H9 (cell line): ENCODE measurements at regions not wholly inside any gene's neighbourhood (a gene's known extent, or its start where the extent isn't known, plus 50 kb on each side); places are given as distances from the start of the nearest gene placed in this dataset.
"Not testable (repeated sequence)": the region's sequence is repeated elsewhere in the genome, so short reads cannot be mapped to it uniquely, and the experiment has no call there.

Experiments used
- DNase-seq: peaks from one replicate; pipeline ENCODE4 v3.0.0-alpha.2; 2017
- H2AFZ ChIP-seq: one replicate; pipeline ENCODE4 v1.6.1; 2013; ENCODE audit warnings: mild to moderate bottlenecking, low read length, control low read depth, moderate library complexity
- H2AK5ac ChIP-seq: 2 replicates; pipeline ENCODE4 v1.6.1; 2013; ENCODE audit warnings: low read length, control low read depth, mixed read lengths; ENCODE audit not compliant: insufficient read length
- H2BK120ac ChIP-seq: one replicate; pipeline ENCODE4 v1.6.1; 2013; ENCODE audit warnings: low read depth, mild to moderate bottlenecking, low read length, control low read depth, inconsistent platforms; ENCODE audit not compliant: poor library complexity, severe bottlenecking
- H2BK12ac ChIP-seq: 2 replicates; pipeline ENCODE4 v1.6.1; 2013; ENCODE audit warnings: low read length, control low read depth, mixed read lengths, low read depth; ENCODE audit not compliant: insufficient read length
- H2BK15ac ChIP-seq: 2 replicates; pipeline ENCODE4 v1.6.1; 2013; ENCODE audit warnings: low read depth, low read length, control low read depth
- H2BK20ac ChIP-seq: one replicate; pipeline ENCODE4 v1.6.1; 2013; ENCODE audit warnings: low read depth, mild to moderate bottlenecking, low read length, control low read depth, inconsistent platforms; ENCODE audit not compliant: poor library complexity, severe bottlenecking
- H2BK5ac ChIP-seq: 2 replicates; pipeline ENCODE4 v1.6.1; 2013; ENCODE audit warnings: low read length, control low read depth, mixed read lengths; ENCODE audit not compliant: insufficient read length
- H3K14ac ChIP-seq: 2 replicates; pipeline ENCODE4 v1.6.1; 2013; ENCODE audit warnings: low read length, control low read depth; ENCODE audit not compliant: insufficient read depth
- H3K18ac ChIP-seq: 2 replicates; pipeline ENCODE4 v1.6.1; 2013; ENCODE audit warnings: low read depth, mild to moderate bottlenecking, mixed read lengths, low read length, control low read depth; ENCODE audit not compliant: insufficient read length
- H3K23ac ChIP-seq: 2 replicates; pipeline ENCODE4 v1.6.1; 2013; ENCODE audit warnings: low read length, control low read depth, mixed read lengths, low read depth; ENCODE audit not compliant: insufficient read length
- H3K23me2 ChIP-seq: 2 replicates; pipeline ENCODE4 v1.6.1; 2013; ENCODE audit warnings: low read depth, mild to moderate bottlenecking, mixed read lengths, low read length, control low read depth; ENCODE audit not compliant: insufficient read length, poor library complexity, severe bottlenecking
- H3K27ac ChIP-seq: 2 replicates; pipeline ENCODE4 v1.5.1; 2013; ENCODE audit warnings: low read length, control low read depth, mixed read lengths, low read depth; ENCODE audit not compliant: insufficient read length
- H3K27me3 ChIP-seq: 2 replicates; pipeline ENCODE4 v1.6.1; 2013; ENCODE audit warnings: low read length, control low read depth, inconsistent platforms; ENCODE audit not compliant: insufficient read depth
- H3K4ac ChIP-seq: 2 replicates; pipeline ENCODE4 v1.6.1; 2013; ENCODE audit warnings: low read depth, mild to moderate bottlenecking, control low read depth, inconsistent platforms, low read length, moderate library complexity
- H3K4me1 ChIP-seq: 2 replicates; pipeline ENCODE4 v1.6.1; 2013; ENCODE audit warnings: low read length, control low read depth, inconsistent platforms; ENCODE audit not compliant: insufficient read depth
- H3K4me2 ChIP-seq: 2 replicates; pipeline ENCODE4 v1.6.1; 2013; ENCODE audit warnings: low read length, control low read depth, mixed read lengths; ENCODE audit not compliant: insufficient read length, insufficient read depth
- H3K56ac ChIP-seq: 2 replicates; pipeline ENCODE4 v1.6.1; 2013; ENCODE audit warnings: low read depth, mild to moderate bottlenecking, mixed read lengths, low read length, control low read depth; ENCODE audit not compliant: insufficient read length
- H3K79me1 ChIP-seq: 2 replicates; pipeline ENCODE4 v1.6.1; 2013; ENCODE audit warnings: low read depth, mild to moderate bottlenecking, moderate library complexity, low read length, control low read depth, inconsistent platforms; ENCODE audit not compliant: insufficient read depth, poor library complexity, severe bottlenecking
- H3K79me2 ChIP-seq: 2 replicates; pipeline ENCODE4 v1.6.1; 2013; ENCODE audit warnings: low read length, control low read depth, inconsistent platforms; ENCODE audit not compliant: insufficient read depth
- H3K9ac ChIP-seq: 2 replicates; pipeline ENCODE4 v1.6.1; 2013; ENCODE audit warnings: low read length, control low read depth, mixed read lengths; ENCODE audit not compliant: insufficient read length; ENCODE audit errors: extremely low read depth
- H3K9me3 ChIP-seq: one replicate; pipeline ENCODE4 v1.6.1; 2013; ENCODE audit warnings: low read depth, low read length, inconsistent platforms; ENCODE audit not compliant: control insufficient read depth
- H3T11ph ChIP-seq: one replicate; pipeline ENCODE4 v1.6.1; 2013; ENCODE audit warnings: mild to moderate bottlenecking, low read length, control low read depth, inconsistent platforms
- H4K20me1 ChIP-seq: one replicate; pipeline ENCODE4 v1.6.1; 2013; ENCODE audit not compliant: control insufficient read depth, insufficient read length, insufficient read depth
- H4K5ac ChIP-seq: 2 replicates; pipeline ENCODE4 v1.6.1; 2013; ENCODE audit warnings: low read depth, mild to moderate bottlenecking, mixed read lengths, low read length, control low read depth; ENCODE audit not compliant: insufficient read length
- H4K8ac ChIP-seq: replicated peaks from 2 replicates; pipeline ENCODE4 v1.6.1; 2013; ENCODE audit warnings: low read length, control low read depth, mixed read lengths, low read depth; ENCODE audit not compliant: insufficient read length
- H4K91ac ChIP-seq: 2 replicates; pipeline ENCODE4 v1.6.1; 2013; ENCODE audit warnings: low read depth, mild to moderate bottlenecking, moderate library complexity, mixed read lengths, low read length, control low read depth; ENCODE audit not compliant: insufficient read length
- H3K27ac Mint-ChIP-seq, 3 experiments: 2 replicates in 2 of 3; 3 replicates in 1 of 3; pipeline ENCODE4 v1.8.0; 2020 to 2021; ENCODE audit warnings: mixed read lengths in 3 of 3, mild to moderate bottlenecking in 1 of 3, moderate library complexity in 1 of 3
- H3K27me3 Mint-ChIP-seq: 2 replicates; pipeline ENCODE4 v1.8.0; 2021; ENCODE audit warnings: low read depth, mild to moderate bottlenecking, moderate library complexity, mixed read lengths
- H3K36me3 Mint-ChIP-seq, 3 experiments: 2 replicates in 2 of 3; 3 replicates in 1 of 3; pipeline ENCODE4 v1.8.0; 2020 to 2021; ENCODE audit warnings: low read depth in 3 of 3, mixed read lengths in 3 of 3; ENCODE audit not compliant: insufficient read depth in 1 of 3
- H3K4me1 Mint-ChIP-seq, 2 experiments: 2 replicates each; pipeline ENCODE4 v1.8.0; 2020; ENCODE audit warnings: mixed read lengths in 2 of 2
- H3K4me3 Mint-ChIP-seq, 2 experiments: 2 replicates in 1 of 2; 3 replicates in 1 of 2; pipeline ENCODE4 v1.8.0; 2020 to 2021; ENCODE audit warnings: mild to moderate bottlenecking in 2 of 2, mixed read lengths in 2 of 2, moderate library complexity in 1 of 2
- H3K9me3 Mint-ChIP-seq, 2 experiments: 2 replicates in 1 of 2; 3 replicates in 1 of 2; pipeline ENCODE4 v1.8.0; 2020; ENCODE audit warnings: mild to moderate bottlenecking in 2 of 2, mixed read lengths in 2 of 2, moderate library complexity in 1 of 2
- WGBS: extraction: QIAGEN DNeasy Blood & Tissue Kit; methylation state at CpG from one replicate; pipeline ENCODE4 v1.1.7; 2013; ENCODE audit warnings: missing lambda C conversion rate, low lambda C conversion rate, mixed read lengths; ENCODE audit not compliant: insufficient read length; ENCODE audit errors: extremely low coverage; 5-methylcytosine and 5-hydroxymethylcytosine counted together

GRCh38 chr2:110317377-110317776 lies 105.0 kb upstream of the MTLN start:
- H3K27ac Mint-ChIP-seq, H2BK15ac ChIP-seq: not testable (repeated sequence)

DNA sequence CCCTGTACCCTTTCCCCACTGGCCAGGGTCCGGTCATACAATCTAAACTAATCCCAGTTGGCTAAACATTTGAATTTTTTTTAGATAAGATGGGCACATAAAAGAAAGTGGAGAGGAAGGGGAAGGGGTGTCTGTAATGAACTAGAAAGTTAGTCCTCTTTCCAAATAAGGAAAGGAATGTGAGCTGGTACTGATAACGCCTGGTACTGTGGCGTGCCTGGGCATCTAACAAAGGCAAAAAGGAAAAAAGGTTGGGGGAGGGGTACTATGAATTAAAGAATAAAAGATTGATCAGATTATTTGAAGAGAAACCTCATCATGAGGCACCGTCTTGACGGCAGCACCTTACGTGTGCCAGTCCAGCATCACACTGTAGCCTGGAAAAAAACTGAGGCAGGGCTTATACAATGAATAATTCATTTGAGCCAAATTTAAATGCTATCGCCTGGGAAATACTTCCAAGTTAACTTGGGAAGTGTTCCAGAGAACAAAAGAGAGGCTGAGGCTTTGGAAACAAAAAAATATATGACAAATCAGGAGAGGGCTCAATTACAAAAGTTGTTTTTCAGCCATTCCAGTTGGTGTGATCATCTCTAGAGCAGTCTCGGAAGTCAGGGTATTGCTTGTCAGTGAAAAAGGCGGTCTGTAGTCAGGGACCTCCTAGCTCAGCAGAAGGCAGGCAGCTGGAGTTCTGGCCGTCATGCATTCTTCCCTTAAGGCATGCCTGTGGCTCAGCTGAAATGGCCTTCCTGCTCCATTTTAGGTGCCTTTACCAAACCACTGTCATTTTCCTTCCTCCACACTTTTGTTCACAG lies 103.9 kb upstream of the MTLN start:
- not testable (repeated sequence) for H3K9me3 Mint-ChIP-seq, H3K36me3 Mint-ChIP-seq, H3K4me3 Mint-ChIP-seq, H4K91ac ChIP-seq, H3T11ph ChIP-seq, H3K27me3 Mint-ChIP-seq, H3K9ac ChIP-seq, H3K14ac ChIP-seq, H3K9me3 ChIP-seq, H3K4me2 ChIP-seq, H3K4me1 ChIP-seq, H3K56ac ChIP-seq, H3K4ac ChIP-seq, H4K20me1 ChIP-seq, DNase-seq, H4K8ac ChIP-seq, H2BK12ac ChIP-seq, H3K23ac ChIP-seq, H3K23me2 ChIP-seq, H2AK5ac ChIP-seq, H3K27me3 ChIP-seq, H2BK5ac ChIP-seq, H3K27ac Mint-ChIP-seq, H2BK15ac ChIP-seq, H2AFZ ChIP-seq, H3K18ac ChIP-seq, H4K5ac ChIP-seq, H2BK120ac ChIP-seq, H3K79me2 ChIP-seq, H3K79me1 ChIP-seq, H3K4me1 Mint-ChIP-seq, H2BK20ac ChIP-seq, H3K27ac ChIP-seq
- no CpG with 5 or more reads among the region's 10 CpGs for WGBS

More at GRCh38 chr2:110317377-110317776, 105.0 kb upstream of the MTLN start:
- H3K18ac ChIP-seq, H2BK12ac ChIP-seq, H2AK5ac ChIP-seq, H2AFZ ChIP-seq, H3K79me1 ChIP-seq, H3K27me3 Mint-ChIP-seq, H3K4ac ChIP-seq, H3K56ac ChIP-seq, H3K9me3 ChIP-seq, H3K14ac ChIP-seq, H3K4me1 ChIP-seq, H2BK20ac ChIP-seq, H3K4me3 Mint-ChIP-seq, H2BK5ac ChIP-seq, H3K4me1 Mint-ChIP-seq, H3K9me3 Mint-ChIP-seq, H4K5ac ChIP-seq, H2BK120ac ChIP-seq, H3K23ac ChIP-seq, H3K4me2 ChIP-seq, H4K8ac ChIP-seq, H4K91ac ChIP-seq, H3K9ac ChIP-seq, H3K27ac ChIP-seq, H3K36me3 Mint-ChIP-seq, DNase-seq, H4K20me1 ChIP-seq, H3K79me2 ChIP-seq, H3K23me2 ChIP-seq, H3T11ph ChIP-seq, H3K27me3 ChIP-seq: not testable (repeated sequence)
- WGBS = no CpG with 5 or more reads among the region's 5 CpGs
